Non-pigmented ciliary epithelial cell (primary cell): ENCODE measurements at regions not wholly inside any gene's neighbourhood (a gene's known extent, or its start where the extent isn't known, plus 50 kb on each side); places are given as distances from the start of the nearest gene placed in this dataset.

Experiments
- DNase-seq: peaks from one replicate; pipeline ENCODE4 v3.0.0-alpha.2; 2010; ENCODE audit warnings: low read depth

GRCh38 chr14:101503431-101504095 lies 57.7 kb upstream of the DIO3 start:
- no peak for DNase-seq

DNA sequence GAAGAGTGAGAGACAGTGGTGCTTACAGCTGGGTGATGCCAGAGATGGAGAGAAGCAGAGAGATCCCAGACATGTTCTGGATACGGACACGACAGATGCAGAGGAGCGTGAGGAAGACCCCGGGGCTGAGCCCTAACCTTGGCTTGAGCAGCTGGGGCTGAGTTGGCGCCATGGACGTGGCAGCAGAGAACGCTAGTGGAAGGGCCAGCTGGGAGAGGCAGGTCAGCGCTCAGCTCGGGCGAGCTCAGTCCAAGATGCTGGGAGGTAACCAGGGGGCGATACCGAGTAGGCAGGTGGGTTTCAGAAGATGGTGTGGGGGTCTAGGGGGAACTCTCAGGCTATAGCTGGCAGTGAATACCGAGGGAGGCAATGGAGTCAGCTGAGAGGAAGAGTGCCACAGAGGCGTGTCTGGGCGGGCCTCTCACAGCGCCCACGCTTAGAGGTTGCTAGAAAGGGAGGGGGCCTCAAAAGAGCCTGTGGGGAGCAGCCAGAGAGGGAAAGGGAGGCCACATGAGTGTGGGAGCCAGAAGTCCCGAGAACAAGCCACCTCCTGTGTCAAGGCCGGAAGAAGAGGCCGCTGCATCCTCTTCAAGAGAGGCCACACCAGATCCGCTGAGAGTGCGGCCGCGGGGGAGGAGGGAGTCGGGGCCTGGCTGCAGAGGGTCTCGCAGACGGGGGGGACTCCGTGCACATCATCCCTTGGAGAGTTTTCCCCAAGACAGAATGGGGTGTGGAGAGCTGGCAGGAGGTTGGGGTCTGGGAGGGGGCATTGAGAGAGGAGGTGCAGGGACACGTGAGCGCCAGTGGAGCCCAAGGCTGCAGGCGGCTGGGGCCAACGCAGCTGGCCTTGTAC lies 57.0 kb upstream of the DIO3 start:
- DNase-seq: no peak

DNA sequence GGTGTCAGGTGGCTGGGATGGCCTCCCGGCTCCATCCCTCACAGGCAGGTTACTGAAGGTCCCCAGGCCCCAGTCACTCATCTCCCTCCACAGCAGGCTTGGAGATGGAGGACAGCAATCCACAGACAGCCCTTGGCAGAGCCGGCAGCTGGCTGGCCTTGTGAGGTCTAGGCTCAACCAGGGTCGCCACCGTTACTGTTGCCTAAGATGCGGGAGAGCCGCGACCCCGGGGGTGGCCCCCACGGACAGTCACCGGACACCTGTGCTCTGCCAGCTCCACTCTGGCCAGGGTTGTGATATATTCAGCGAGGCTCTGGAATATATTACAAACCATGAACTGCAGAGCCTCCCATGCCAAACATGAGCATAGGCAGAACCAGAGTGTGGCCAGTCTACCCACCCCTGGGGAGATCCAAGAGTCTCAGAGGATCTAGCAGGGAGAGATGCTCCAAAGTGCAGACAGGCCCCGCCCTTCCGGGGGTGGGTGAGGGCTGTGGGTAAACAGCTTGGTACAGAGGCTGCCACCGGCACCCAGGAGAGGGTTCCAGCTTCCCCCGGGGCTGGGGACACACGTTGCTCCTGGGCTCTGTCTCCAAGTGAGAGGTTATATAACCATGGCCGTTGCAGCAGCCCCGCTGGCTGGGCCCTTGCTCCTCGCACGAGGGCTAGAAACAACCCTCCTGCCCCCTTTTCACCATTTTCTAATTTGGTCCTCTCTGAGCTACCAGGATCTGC lies 55.9 kb upstream of the DIO3 start:
- no peak for DNase-seq

GRCh38 chr14:101506211-101506925 lies 54.9 kb upstream of the DIO3 start:
- DNase-seq: no peak

GRCh38 chr14:101506926-101507835 lies 54.1 kb upstream of the DIO3 start:
- DNase-seq: no peak

DNA sequence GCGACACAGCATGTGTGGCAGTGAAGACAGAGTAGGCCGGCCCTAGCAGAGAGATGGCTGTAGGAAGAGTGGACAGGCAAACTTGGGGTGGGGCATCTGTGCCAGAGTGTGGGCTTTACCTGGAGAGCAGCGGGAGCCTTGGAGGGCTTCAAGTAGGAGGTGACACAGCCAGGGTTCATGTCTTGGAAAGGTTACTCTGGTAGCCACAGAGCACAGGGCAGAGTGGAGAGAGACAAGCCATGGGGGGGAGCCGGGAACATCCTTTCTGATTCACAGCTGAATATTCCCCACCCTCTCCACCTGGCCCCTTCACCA lies 53.5 kb upstream of the DIO3 start:
- DNase-seq: no peak

DNA sequence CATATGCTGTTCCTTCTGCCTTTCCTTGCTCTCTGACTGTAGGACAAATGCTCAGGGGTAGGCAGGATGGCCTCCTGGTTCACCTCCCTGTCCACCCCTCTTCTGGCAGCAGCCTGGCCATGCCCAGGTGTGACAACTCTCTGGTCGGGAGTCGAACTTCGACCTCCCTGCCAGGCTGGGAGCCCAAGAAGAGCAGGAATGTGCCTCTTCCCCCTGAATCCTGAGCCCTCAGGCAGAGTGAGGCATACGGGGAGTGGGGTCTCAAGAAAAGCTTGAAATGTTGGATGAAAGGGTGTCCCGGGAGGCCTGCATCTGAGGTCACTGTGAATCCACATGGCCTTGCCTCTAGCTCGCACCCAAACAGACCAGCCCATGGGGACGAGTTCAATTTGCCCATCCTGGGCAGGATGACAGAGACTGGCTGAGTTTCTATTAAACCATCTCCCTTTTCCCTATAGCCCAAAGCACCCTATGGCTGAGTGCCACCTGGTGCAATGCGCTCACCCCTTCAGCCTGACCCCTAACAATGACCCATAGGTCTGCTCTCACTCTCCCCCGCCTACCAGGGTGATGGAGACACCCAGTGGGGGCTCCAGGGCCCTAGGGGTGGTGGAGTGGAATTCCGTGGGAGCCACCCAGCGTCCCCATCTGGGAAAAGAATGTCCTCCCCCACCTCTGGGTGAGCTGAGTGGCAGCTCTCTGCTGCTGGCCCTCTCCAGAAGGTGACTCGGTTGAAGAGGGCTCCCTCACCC lies 52.9 kb upstream of the DIO3 start:
- DNase-seq: no peak

- no peak for DNase-seq
Observed at GRCh38 chr14:101508948-101509729, 52.2 kb upstream of the DIO3 start.

DNA sequence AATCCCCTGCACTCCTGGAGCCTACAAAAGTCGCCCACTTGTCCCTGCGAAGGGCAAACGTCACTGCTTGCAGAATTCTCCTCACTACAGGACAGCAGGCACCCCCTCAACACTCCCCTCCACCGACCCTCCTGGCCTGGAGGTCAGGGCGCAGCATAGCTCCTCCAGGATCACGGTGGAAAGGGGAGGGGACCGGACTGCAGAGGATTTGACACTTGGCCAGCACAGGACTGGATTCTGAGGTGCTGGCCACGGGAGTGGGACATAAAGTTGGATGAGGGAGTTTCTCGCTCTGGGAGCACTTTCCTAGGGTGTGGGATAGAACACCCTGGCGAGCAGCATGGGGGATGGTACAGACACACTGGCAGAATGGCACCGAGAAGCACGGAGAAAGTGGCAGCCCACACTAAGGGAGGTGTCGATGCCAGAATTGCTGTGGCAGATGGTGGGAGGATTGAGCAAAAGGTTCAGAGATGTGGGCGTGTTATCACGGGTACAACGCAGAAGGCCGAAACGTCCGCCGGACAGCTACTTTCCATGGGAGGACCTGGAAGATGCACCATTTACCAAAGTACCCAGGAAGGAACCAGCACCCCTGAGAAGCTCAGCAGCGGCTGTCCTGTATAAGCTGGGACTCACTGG lies 51.4 kb upstream of the DIO3 start:
- no peak for DNase-seq

DNA sequence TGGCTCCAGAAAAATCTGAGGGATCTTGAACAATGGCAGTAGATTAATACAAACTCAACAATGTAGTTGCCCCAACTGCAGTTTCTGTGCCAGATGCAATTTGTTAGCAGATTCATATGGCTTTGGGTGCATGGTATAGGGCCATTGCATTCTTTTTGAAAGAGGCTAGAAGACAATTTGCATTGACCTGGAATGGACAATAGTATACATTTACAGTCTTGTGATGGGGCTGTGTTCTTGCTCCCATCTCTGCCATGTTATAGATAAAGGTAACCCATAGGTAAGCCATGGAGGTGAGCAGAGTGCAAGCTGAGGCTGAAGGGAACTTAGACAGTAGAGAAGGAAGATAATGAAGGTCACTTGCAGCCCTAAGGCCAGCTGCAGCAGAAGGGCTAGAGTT lies 50.1 kb upstream of the DIO3 start:
- no peak for DNase-seq
